HUES48 (cell line): ENCODE measurements at regions not wholly inside any gene's neighbourhood (a gene's known extent, or its start where the extent isn't known, plus 50 kb on each side); places are given as distances from the start of the nearest gene placed in this dataset.

Source experiments
- H3K27ac ChIP-seq: one replicate; pipeline ENCODE4 v1.7.0; 2013; ENCODE audit warnings: low read depth, low read length, inconsistent platforms
- H3K27me3 ChIP-seq: 2 replicates; pipeline ENCODE4 v1.6.1; 2013; ENCODE audit warnings: mild to moderate bottlenecking, low read length; ENCODE audit not compliant: control insufficient read depth, insufficient read depth
- H3K36me3 ChIP-seq: 2 replicates; pipeline ENCODE4 v1.6.1; 2013; ENCODE audit warnings: low read length; ENCODE audit not compliant: control insufficient read depth, insufficient read depth
- H3K4me1 ChIP-seq: 2 replicates; pipeline ENCODE4 v1.6.1; 2013; ENCODE audit warnings: mild to moderate bottlenecking, low read length; ENCODE audit not compliant: control insufficient read depth, insufficient read depth
- H3K4me3 ChIP-seq: 2 replicates; pipeline ENCODE4 v1.5.1; 2013; ENCODE audit warnings: mild to moderate bottlenecking, low read depth, low read length
- H3K9ac ChIP-seq: 2 replicates; pipeline ENCODE4 v1.6.1; 2013; ENCODE audit warnings: mild to moderate bottlenecking, low read depth, low read length, moderate library complexity
- H3K9me3 ChIP-seq: 2 replicates; pipeline ENCODE4 v1.6.1; 2013; ENCODE audit warnings: low read length; ENCODE audit not compliant: control insufficient read depth, insufficient read depth

DNA sequence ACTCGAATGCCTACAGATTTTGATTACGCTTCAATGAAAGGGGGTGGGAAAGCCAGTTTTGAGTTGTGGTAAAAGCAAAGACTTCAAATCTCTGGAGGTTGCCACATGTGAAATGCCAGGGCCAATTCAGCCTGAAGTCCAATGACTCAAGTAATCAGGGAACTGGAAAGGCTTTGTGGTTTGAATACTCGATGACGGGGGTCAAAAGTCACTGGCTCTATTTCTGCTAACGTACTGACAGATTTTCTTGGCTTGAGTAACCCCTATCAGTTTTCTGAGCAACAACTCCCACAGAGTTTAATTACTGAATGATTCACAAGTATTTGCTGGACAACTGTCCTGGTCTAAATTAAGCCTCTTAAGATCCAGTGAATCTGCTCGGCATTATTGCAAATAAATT lies 152.2 kb downstream of the SIPA1L2 start:
- H3K4me1 ChIP-seq = peaks cover 29% of the 10 kb centered on the region
- H3K4me3 ChIP-seq = no peak overlapping the region
- no peaks in the 10 kb centered on the region for H3K36me3 ChIP-seq
- no peaks in the 10 kb centered on the region for H3K27me3 ChIP-seq
- H3K27ac ChIP-seq = no peak overlapping the region
- no peaks in the 10 kb centered on the region for H3K9me3 ChIP-seq
- no peak overlapping the region for H3K9ac ChIP-seq

- H3K4me1 ChIP-seq = peaks cover 41% of the 10 kb centered on the region
- H3K9me3 ChIP-seq = no peaks in the 10 kb centered on the region
- no peak overlapping the region for H3K4me3 ChIP-seq
- H3K9ac ChIP-seq = no peak overlapping the region
- no peaks in the 10 kb centered on the region for H3K36me3 ChIP-seq
- H3K27me3 ChIP-seq = no peaks in the 10 kb centered on the region
- H3K27ac ChIP-seq = no peak overlapping the region
These were observed 153.4 kb downstream of the SIPA1L2 start for GRCh38 chr1:232476538-232476950.

GRCh38 chr1:232474826-232475225 lies 155.1 kb downstream of the SIPA1L2 start:
- Histone ChIP-seq H3K9ac (no peak overlapping the region), H3K36me3 (no peaks in the 10 kb centered on the region), H3K9me3 (no peaks in the 10 kb centered on the region), H3K27ac (no peak overlapping the region), H3K27me3 (0 out of 2 replicates have a peak, but pooled peaks cover 6% of the 10 kb centered on the region), H3K4me1 (peaks cover 42% of the 10 kb centered on the region), H3K4me3 (no peak overlapping the region)

DNA sequence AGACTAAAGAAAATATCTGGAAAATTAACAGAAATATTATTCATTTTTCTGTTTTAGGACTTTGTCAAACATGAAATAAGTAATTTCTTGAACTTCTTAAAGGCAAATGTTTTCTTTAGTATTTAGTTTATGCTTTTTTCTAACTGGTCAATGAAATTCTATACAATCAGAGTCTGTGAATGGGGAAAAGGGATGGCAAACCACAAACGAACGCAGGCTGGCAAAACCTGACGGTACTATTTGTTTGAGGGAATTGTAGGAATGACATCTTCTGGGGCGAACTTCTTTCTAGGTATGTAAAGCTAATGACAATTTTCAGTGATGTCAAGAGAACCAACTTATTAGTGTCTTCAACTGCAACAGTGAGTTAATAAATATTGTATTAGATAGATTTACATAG lies 156.0 kb downstream of the SIPA1L2 start:
- no peaks in the 10 kb centered on the region for H3K36me3 ChIP-seq
- H3K4me3 ChIP-seq = no peak overlapping the region
- H3K27me3 ChIP-seq = peaks cover 15% of the 10 kb centered on the region
- H3K9ac ChIP-seq = no peak overlapping the region
- H3K4me1 ChIP-seq = peaks cover 42% of the 10 kb centered on the region
- H3K9me3 ChIP-seq = no peaks in the 10 kb centered on the region
- H3K27ac ChIP-seq = peak overlapping the region; percentile 90

GRCh38 chr1:232473324-232473723 lies 156.6 kb downstream of the SIPA1L2 start:
- no peak overlapping the region for H3K9ac ChIP-seq
- peaks cover 20% of the 10 kb centered on the region for H3K27me3 ChIP-seq
- no peak overlapping the region for H3K4me3 ChIP-seq
- peak overlapping the region; percentile 90 for H3K27ac ChIP-seq
- H3K36me3 ChIP-seq = no peaks in the 10 kb centered on the region
- H3K4me1 ChIP-seq = peaks cover 45% of the 10 kb centered on the region
- H3K9me3 ChIP-seq = no peaks in the 10 kb centered on the region

- Histone ChIP-seq H3K4me3 (peak overlapping the region; percentile 18; the same call in 1 of the 2 replicates), H3K27me3 (peaks cover 26% of the 10 kb centered on the region), H3K36me3 (no peaks in the 10 kb centered on the region), H3K27ac (peak overlapping the region; percentile 90), H3K4me1 (peaks cover 50% of the 10 kb centered on the region), H3K9me3 (no peaks in the 10 kb centered on the region), H3K9ac (no peak overlapping the region; the same call in 1 of the 2 replicates)
These were observed 157.4 kb downstream of the SIPA1L2 start for GRCh38 chr1:232472485-232473041.

DNA sequence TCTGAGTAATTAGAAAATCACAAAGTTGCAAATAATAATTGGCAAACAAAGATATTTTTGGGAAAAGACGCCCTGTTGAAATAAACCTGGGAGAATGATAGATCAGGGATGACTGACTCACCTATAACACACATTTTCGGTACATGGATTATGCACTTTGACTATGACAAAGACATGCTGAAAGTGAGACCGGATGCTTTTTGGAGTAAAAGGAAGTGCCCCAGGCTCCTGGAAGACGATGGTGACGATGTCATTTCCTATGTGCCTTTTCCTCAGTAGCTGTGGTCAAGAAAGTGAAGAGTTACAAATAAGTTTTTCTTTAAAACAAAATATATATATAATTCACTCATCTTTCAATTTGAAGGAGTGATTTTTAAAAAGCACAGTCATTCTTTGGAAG lies 158.7 kb downstream of the SIPA1L2 start:
- Histone ChIP-seq H3K4me3 (no peak overlapping the region), H3K27ac (no peak overlapping the region), H3K9me3 (no peaks in the 10 kb centered on the region), H3K9ac (no peak overlapping the region), H3K36me3 (no peaks in the 10 kb centered on the region), H3K27me3 (peaks cover 36% of the 10 kb centered on the region), H3K4me1 (peaks cover 49% of the 10 kb centered on the region)

DNA sequence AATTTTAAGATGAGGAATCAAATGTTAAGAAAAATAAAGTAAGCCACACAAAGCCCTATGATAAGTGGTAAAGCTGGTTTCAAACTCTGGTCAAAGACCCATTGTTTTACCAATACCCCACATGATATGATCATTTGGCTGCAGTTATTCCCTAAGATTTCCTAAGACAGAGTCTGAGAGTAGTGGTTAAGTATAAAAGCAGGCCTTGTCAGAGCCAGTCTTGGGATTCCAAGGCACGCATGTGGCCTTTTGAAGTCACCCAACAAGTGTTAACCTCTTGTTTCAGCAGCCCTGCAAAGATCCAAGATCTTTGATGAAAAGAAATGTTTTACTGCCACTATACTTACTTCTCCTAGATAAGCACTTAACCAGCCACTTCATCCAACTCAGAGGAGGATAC lies 159.2 kb downstream of the SIPA1L2 start:
- no peak overlapping the region for H3K4me3 ChIP-seq
- no peaks in the 10 kb centered on the region for H3K36me3 ChIP-seq
- H3K9me3 ChIP-seq = no peaks in the 10 kb centered on the region
- no peak overlapping the region for H3K9ac ChIP-seq
- H3K27me3 ChIP-seq = peaks cover 41% of the 10 kb centered on the region
- no peak overlapping the region for H3K27ac ChIP-seq
- peaks cover 49% of the 10 kb centered on the region for H3K4me1 ChIP-seq

DNA sequence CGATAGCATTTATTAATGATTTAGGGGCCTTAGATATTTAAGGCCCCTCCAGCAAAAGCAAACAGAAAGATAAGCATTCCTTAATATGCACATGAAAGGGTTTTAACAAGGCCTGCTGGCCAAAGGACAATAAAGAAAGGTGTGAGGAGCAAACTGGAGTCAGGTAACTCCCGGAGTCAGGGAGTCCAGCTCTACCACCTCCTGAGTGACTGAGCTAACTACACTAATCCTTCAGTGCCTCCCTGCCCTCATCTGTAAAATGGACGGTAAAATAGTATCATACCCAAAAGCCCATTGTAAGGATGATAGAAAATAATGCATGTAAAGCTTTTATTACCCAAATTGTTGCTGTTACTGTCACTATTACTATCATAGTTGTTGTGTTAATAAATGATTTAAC lies 161.7 kb downstream of the SIPA1L2 start:
- Histone ChIP-seq H3K27me3 (peaks cover 45% of the 10 kb centered on the region), H3K4me3 (no peak overlapping the region), H3K36me3 (peaks cover 7% of the 10 kb centered on the region; the same call in 1 of the 2 replicates), H3K27ac (no peak overlapping the region), H3K9me3 (no peaks in the 10 kb centered on the region), H3K4me1 (peaks cover 31% of the 10 kb centered on the region), H3K9ac (no peak overlapping the region)

DNA sequence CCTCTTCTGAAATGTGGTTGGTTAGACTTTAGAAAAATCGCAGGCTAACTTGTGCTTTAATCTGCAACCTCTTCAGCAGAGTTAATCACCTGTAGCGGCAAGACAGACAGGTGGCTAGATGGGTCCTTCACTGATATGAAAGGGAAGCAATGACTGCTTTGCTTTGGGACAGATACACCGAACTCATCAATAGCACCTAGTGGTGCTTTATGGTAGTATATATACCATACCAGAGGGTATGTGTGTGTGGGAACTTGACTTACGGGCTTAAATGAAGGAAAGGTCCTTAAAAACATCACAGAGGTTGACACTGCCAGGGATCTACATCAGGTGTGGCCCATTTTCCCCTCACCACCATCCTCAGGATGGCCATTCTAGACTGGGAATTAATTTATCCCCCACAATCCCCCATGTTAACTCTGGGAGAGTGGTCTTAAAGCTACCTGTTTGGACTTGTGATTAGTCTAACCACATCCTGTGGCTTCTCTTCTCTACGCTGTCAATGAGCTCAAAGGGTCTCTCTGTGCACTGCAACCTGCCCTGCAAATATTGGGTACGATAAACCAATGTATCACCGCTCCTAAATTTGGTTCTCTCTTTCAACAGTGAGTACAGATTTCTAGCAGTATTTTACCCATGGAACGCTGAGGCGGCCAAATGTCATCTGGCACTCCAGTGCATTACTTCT lies 162.7 kb downstream of the SIPA1L2 start:
- Histone ChIP-seq H3K9me3 (no peaks in the 10 kb centered on the region), H3K4me1 (peaks cover 21% of the 10 kb centered on the region), H3K9ac (no peak overlapping the region), H3K36me3 (peaks cover 7% of the 10 kb centered on the region; the same call in 1 of the 2 replicates), H3K4me3 (no peak overlapping the region), H3K27ac (no peak overlapping the region), H3K27me3 (peaks cover 45% of the 10 kb centered on the region)

DNA sequence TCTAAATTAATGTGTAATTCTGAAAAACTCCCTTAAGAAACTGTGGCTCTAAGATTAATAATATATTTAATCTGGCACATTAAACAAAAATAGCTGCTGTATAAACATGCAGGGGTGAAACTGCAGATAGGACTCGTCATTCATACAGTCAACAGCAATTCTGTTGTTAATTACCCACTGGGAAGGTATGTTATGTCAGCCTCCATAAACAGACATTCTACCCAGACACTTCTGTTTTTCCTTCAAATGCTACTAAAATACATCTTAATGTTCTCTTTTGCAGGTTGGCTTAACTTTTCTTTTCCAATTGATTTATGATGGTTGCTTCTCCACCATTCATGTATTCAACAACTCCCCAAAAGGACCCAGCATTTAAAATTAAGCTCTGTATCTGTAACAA lies 165.6 kb downstream of the SIPA1L2 start:
- Histone ChIP-seq H3K9me3 (no peaks in the 10 kb centered on the region), H3K9ac (no peak overlapping the region), H3K4me3 (no peak overlapping the region), H3K36me3 (peaks cover 7% of the 10 kb centered on the region; the same call in 1 of the 2 replicates), H3K27me3 (peaks cover 34% of the 10 kb centered on the region), H3K4me1 (peaks cover 19% of the 10 kb centered on the region), H3K27ac (no peak overlapping the region)
